ENCODE measurements at regions not wholly inside any gene's neighbourhood (a gene's known extent, or its start where the extent isn't known, plus 50 kb on each side); places are given as distances from the start of the nearest gene placed in this dataset.

GRCh38 chr3:66827726-66828125, 170.4 kb upstream of the KBTBD8 start:
- no peaks in the 10 kb centered on the region for H3K36me3 ChIP-seq (ENCODE audit: low read depth)
- TF ChIP-seq, protein P1, sequence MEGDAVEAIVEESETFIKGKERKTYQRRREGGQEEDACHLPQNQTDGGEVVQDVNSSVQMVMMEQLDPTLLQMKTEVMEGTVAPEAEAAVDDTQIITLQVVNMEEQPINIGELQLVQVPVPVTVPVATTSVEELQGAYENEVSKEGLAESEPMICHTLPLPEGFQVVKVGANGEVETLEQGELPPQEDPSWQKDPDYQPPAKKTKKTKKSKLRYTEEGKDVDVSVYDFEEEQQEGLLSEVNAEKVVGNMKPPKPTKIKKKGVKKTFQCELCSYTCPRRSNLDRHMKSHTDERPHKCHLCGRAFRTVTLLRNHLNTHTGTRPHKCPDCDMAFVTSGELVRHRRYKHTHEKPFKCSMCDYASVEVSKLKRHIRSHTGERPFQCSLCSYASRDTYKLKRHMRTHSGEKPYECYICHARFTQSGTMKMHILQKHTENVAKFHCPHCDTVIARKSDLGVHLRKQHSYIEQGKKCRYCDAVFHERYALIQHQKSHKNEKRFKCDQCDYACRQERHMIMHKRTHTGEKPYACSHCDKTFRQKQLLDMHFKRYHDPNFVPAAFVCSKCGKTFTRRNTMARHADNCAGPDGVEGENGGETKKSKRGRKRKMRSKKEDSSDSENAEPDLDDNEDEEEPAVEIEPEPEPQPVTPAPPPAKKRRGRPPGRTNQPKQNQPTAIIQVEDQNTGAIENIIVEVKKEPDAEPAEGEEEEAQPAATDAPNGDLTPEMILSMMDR (IDR thresholded peaks at IDR 0.05; ENCODE audit: poor library complexity, severe bottlenecking), result no peak
- H3K4me1 ChIP-seq (ENCODE audit: insufficient read depth, poor library complexity, severe bottlenecking), result no peaks in the 10 kb centered on the region
- ATAC-seq (ENCODE audit: low read depth) (no peak), DNase-seq (ENCODE audit: low spot score) (no peak)
- H3K27me3 ChIP-seq (ENCODE audit: insufficient read depth, poor library complexity, severe bottlenecking), result peaks cover 7% of the 10 kb centered on the region
- H3K27ac ChIP-seq (ENCODE audit: poor library complexity, severe bottlenecking), result no peak overlapping the region
- no peaks in the 10 kb centered on the region for H3K9me3 ChIP-seq (ENCODE audit: severe bottlenecking)
- H3K4me3 ChIP-seq (ENCODE audit: severe bottlenecking), result no peak overlapping the region

GRCh38 chr3:66828303-66828702, 169.8 kb upstream of the KBTBD8 start:
- peaks cover 7% of the 10 kb centered on the region for H3K27me3 ChIP-seq (ENCODE audit: insufficient read depth, poor library complexity, severe bottlenecking)
- ATAC-seq (ENCODE audit: low read depth) (no peak), DNase-seq (ENCODE audit: low spot score) (no peak)
- H3K9me3 ChIP-seq (ENCODE audit: severe bottlenecking), result no peaks in the 10 kb centered on the region
- H3K27ac ChIP-seq (ENCODE audit: poor library complexity, severe bottlenecking), result no peak overlapping the region
- H3K4me3 ChIP-seq (ENCODE audit: severe bottlenecking), result no peak overlapping the region
- TF ChIP-seq, protein P1 (IDR thresholded peaks at IDR 0.05; ENCODE audit: poor library complexity, severe bottlenecking), result no peak
- H3K4me1 ChIP-seq (ENCODE audit: insufficient read depth, poor library complexity, severe bottlenecking), result no peaks in the 10 kb centered on the region
- no peaks in the 10 kb centered on the region for H3K36me3 ChIP-seq (ENCODE audit: low read depth)

DNA sequence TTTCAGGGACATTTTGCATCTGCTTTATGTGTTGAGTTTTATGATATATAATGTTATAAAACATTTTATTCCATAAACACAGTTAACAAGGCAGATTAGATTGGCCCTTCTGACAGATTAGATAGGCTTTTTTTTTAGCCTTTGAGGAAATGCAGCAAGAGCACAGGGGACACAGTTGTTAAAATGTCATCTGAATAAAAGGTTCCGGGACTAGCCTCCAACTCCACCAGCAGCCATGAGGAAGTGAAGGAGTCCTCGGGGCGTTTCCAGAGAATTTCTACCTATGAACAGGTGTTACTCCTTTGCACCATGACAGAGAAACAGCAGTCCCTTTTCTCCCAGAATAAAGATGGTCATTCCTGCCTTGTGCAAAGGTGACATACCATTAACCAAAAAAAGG, 167.8 kb upstream of the KBTBD8 start:
- DNase-seq (ENCODE audit: low spot score) (no peak), ATAC-seq (ENCODE audit: low read depth) (no peak)
- Histone ChIP-seq H3K4me1 (ENCODE audit: insufficient read depth, poor library complexity, severe bottlenecking) (no peaks in the 10 kb centered on the region), H3K27me3 (ENCODE audit: insufficient read depth, poor library complexity, severe bottlenecking) (peaks cover 7% of the 10 kb centered on the region), H3K36me3 (ENCODE audit: low read depth) (no peaks in the 10 kb centered on the region), H3K4me3 (ENCODE audit: severe bottlenecking) (no peak overlapping the region), H3K27ac (ENCODE audit: poor library complexity, severe bottlenecking) (no peak overlapping the region), H3K9me3 (ENCODE audit: severe bottlenecking) (no peaks in the 10 kb centered on the region)
- TF ChIP-seq, protein P1 (IDR thresholded peaks at IDR 0.05; ENCODE audit: poor library complexity, severe bottlenecking), result no peak

DNA sequence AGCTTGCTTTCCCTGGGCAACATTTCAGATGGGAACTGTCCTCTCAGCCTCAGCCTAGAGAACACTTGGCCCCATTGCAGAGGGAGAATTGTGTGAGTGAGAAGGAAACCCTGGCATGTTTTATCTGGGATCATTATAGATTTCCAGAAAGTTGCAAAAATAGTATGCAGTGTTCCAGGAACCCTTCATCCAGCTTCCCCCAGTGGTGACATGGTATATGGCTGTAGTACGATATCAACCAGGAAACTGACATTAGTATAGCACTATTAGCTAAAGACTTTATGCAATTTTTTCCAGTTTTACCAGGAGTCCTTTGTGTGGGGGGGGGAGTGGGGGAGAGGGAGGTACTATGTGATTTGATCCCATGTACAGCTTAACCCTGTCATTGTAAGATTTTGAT, 166.2 kb upstream of the KBTBD8 start:
- Histone ChIP-seq H3K4me1 (ENCODE audit: insufficient read depth, poor library complexity, severe bottlenecking) (no peaks in the 10 kb centered on the region), H3K36me3 (ENCODE audit: low read depth) (no peaks in the 10 kb centered on the region), H3K27me3 (ENCODE audit: insufficient read depth, poor library complexity, severe bottlenecking) (peaks cover 7% of the 10 kb centered on the region), H3K4me3 (ENCODE audit: severe bottlenecking) (no peak overlapping the region), H3K9me3 (ENCODE audit: severe bottlenecking) (no peaks in the 10 kb centered on the region), H3K27ac (ENCODE audit: poor library complexity, severe bottlenecking) (no peak overlapping the region)
- TF ChIP-seq, protein P1 (IDR thresholded peaks at IDR 0.05; ENCODE audit: poor library complexity, severe bottlenecking), result no peak
- ATAC-seq (ENCODE audit: low read depth) (no peak), DNase-seq (ENCODE audit: low spot score) (no peak)

DNA sequence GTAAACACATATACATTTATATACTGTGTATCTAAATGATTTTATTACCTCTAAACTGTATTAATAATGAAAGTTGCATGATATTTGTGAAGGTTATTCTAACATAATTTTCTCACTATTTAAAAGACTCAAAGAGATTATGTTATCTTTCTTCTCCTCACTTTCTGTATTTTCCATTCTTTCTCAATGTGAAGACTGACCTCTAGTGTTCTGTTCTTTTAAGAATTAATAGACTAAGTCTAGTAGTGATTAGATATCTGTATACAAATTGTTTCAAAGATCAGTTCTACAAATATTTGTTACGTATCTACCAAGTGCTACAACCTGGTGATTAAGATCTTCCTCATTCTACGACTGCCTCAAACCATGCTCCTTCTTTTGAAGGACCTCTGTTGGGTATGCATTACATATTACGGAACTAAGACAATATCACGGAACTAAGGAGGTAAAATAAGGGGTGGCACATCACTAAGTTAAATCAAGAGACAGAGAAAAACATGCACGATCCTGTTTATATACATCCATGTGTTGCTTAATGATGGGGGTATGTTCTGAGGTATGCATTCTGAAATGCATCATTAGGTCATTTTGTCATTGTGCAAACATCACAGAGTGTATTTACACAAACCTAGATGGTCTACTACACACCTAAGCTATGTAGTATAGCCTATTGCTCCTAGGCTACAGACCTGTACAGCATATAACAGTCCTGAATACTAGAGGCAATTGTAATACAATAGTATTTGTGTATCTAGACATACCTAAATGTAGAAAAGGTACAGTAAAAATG, 161.5 kb upstream of the KBTBD8 start:
- DNase-seq (ENCODE audit: low spot score), result no peak

More for the DNA sequence above, 161.5 kb upstream of the KBTBD8 start:
- Histone ChIP-seq H3K27me3 (ENCODE audit: insufficient read depth, poor library complexity, severe bottlenecking) (no peaks in the 10 kb centered on the region), H3K4me1 (ENCODE audit: insufficient read depth, poor library complexity, severe bottlenecking) (no peaks in the 10 kb centered on the region), H3K27ac (ENCODE audit: poor library complexity, severe bottlenecking) (no peak overlapping the region), H3K9me3 (ENCODE audit: severe bottlenecking) (no peaks in the 10 kb centered on the region), H3K4me3 (ENCODE audit: severe bottlenecking) (no peak overlapping the region), H3K36me3 (ENCODE audit: low read depth) (no peaks in the 10 kb centered on the region)
- TF ChIP-seq, protein P1 (IDR thresholded peaks at IDR 0.05; ENCODE audit: poor library complexity, severe bottlenecking), result peak; percentile 39
- no peak for ATAC-seq (ENCODE audit: low read depth)
